ENCODE measurements at regions not wholly inside any gene's neighbourhood (a gene's known extent, or its start where the extent isn't known, plus 50 kb on each side); places are given as distances from the start of the nearest gene placed in this dataset.

DNA sequence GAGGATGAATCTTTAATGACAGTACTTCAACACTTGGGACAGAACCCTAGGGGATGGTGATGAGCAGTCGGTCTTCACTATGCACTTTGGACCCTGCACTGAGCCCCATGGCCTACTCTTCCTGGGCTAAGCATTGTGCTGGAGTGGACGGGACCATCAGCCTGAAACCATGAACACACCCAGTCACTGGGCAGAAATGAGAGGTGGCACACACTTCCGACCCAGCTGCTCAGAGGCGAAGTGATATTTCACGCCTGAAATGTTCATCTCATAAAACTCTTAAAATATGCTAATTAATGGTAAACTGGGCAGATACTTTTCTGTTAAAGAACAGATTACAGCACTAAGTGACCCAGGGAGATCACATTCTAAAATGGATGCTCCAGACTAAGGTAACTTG, 150.3 kb upstream of the NDUFV2 start:
- no peak for DNase-seq (ENCODE audit: low read depth in 4 of 6, low spot score in 6 of 6)
- Histone ChIP-seq H3K4me1 (ENCODE audit: control insufficient read depth, insufficient read depth, low read length) (peaks cover 6% of the 10 kb centered on the region), H3K36me3 (ENCODE audit: control insufficient read depth, insufficient read depth, low read length) (no peaks in the 10 kb centered on the region), H3K27me3 (ENCODE audit: control insufficient read depth, insufficient read depth, low read length) (no peaks in the 10 kb centered on the region), H3K4me3 (ENCODE audit: low read depth, low read length) (no peak overlapping the region), H3K27ac (ENCODE audit: low read depth, low read length) (no peak overlapping the region), H3K9me3 (ENCODE audit: control insufficient read depth, insufficient read depth, low read length) (no peaks in the 10 kb centered on the region)
- 83% methylated on average over 2 of the region's 5 CpGs for WGBS (ENCODE audit: insufficient coverage)

DNA sequence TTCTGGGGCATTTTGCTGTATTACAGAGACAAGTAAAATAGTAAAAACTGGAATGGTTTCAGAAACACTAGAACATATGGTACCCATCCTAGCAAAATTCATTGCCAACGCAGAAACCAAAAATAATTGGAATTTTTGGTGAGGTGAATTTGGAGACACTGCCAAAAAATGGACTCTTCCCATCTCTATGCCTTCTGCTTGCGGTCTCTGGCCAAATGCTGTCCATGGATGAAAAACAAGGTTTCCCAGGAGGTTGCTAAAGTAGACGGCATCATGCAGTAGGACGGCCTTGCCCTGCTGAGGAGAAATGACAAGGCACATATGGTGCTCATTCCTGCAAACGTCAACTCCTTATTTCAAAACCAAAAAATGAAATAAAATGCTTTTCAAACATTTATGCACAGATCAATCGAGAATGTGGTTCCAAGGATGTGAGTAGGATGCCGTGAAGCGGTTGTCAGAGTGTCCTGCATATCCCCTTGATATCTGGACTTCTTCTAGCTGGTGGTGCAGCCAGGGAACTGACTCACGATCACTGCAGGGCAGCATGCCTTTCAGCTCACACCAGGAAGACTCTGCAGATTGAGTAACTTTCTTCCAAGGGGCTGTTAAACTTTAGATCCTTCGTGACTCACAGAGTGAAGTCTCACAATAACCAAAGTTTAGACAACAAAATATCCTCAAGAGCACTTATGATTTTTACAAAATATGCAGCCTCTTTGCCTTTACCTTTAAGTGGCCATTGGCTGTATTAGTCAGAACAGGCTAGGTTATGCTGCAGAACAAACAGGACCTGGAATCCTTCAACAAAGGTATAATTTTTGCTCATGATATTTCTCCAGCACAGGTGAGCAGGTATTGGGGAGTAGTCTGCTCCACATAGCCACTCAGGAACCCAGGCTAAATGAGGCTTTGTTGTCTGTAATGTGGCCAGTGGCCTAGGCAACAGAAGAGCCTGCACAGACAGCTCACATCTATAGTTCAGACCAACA, 149.4 kb upstream of the NDUFV2 start:
- Histone ChIP-seq H3K4me3 (ENCODE audit: low read depth, low read length) (no peak overlapping the region), H3K27me3 (ENCODE audit: control insufficient read depth, insufficient read depth, low read length) (no peaks in the 10 kb centered on the region), H3K36me3 (ENCODE audit: control insufficient read depth, insufficient read depth, low read length) (no peaks in the 10 kb centered on the region), H3K9me3 (ENCODE audit: control insufficient read depth, insufficient read depth, low read length) (no peaks in the 10 kb centered on the region), H3K27ac (ENCODE audit: low read depth, low read length) (no peak overlapping the region), H3K4me1 (ENCODE audit: control insufficient read depth, insufficient read depth, low read length) (peaks cover 6% of the 10 kb centered on the region)
- 91% methylated on average over 6 of the region's 10 CpGs for WGBS (ENCODE audit: insufficient coverage)
- DNase-seq (ENCODE audit: low read depth in 4 of 6, low spot score in 6 of 6), result peak in 1 of 6 donors; percentile 77

DNA sequence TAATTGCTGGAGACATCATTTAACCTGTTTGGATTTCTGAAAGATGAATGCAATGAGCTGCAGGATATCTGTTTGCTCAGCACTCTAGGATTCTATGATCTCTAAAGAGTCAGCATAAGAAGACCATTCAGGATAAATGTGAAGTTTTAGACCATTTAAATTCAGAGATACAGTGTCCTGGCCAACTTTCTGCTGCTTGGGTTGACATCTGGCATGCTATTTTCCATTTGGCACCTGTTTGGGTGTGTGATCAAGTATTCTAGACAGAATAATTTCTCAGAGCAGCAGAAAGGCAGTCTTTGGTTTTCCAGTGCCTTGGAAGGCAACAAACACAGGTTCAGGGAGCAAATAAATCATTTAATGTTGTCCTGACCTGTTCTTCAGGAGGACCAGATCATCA, 144.8 kb upstream of the NDUFV2 start:
- H3K27ac ChIP-seq (ENCODE audit: low read depth, low read length), result no peak overlapping the region
- no peaks in the 10 kb centered on the region for H3K36me3 ChIP-seq (ENCODE audit: control insufficient read depth, insufficient read depth, low read length)
- peaks cover 2% of the 10 kb centered on the region for H3K4me1 ChIP-seq (ENCODE audit: control insufficient read depth, insufficient read depth, low read length)
- peak in 1 of 6 donors; percentile 24 for DNase-seq (ENCODE audit: low read depth in 4 of 6, low spot score in 6 of 6)
- no peak overlapping the region for H3K4me3 ChIP-seq (ENCODE audit: low read depth, low read length)
- H3K27me3 ChIP-seq (ENCODE audit: control insufficient read depth, insufficient read depth, low read length), result no peaks in the 10 kb centered on the region
- H3K9me3 ChIP-seq (ENCODE audit: control insufficient read depth, insufficient read depth, low read length), result no peaks in the 10 kb centered on the region

DNA sequence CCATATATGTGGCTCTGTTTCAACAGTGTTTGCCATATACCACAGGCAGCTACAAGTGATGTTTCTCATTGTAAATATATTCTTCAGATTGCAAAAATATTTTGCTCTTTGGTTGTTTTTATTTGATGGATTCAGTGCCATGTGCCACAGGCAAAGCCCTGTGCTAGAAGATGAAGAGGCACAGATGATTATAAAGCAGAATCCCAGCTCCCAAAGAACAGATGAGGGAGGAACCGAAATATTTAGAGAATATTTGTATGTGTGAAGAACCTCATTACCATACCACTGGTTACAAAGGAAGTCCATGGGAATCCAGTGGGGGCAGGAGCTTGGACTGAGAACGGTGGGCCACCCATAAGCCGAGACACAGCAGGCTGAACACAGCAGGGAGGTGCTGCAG, 143.8 kb upstream of the NDUFV2 start:
- H3K4me1 ChIP-seq (ENCODE audit: control insufficient read depth, insufficient read depth, low read length), result peaks cover 7% of the 10 kb centered on the region
- no peak overlapping the region for H3K4me3 ChIP-seq (ENCODE audit: low read depth, low read length)
- no peak overlapping the region for H3K27ac ChIP-seq (ENCODE audit: low read depth, low read length)
- no peaks in the 10 kb centered on the region for H3K9me3 ChIP-seq (ENCODE audit: control insufficient read depth, insufficient read depth, low read length)
- no peaks in the 10 kb centered on the region for H3K36me3 ChIP-seq (ENCODE audit: control insufficient read depth, insufficient read depth, low read length)
- no peak for DNase-seq (ENCODE audit: low read depth in 4 of 6, low spot score in 6 of 6)
- no peaks in the 10 kb centered on the region for H3K27me3 ChIP-seq (ENCODE audit: control insufficient read depth, insufficient read depth, low read length)
- WGBS (ENCODE audit: insufficient coverage), result 60% methylated on average over 1 of the region's 3 CpGs

DNA sequence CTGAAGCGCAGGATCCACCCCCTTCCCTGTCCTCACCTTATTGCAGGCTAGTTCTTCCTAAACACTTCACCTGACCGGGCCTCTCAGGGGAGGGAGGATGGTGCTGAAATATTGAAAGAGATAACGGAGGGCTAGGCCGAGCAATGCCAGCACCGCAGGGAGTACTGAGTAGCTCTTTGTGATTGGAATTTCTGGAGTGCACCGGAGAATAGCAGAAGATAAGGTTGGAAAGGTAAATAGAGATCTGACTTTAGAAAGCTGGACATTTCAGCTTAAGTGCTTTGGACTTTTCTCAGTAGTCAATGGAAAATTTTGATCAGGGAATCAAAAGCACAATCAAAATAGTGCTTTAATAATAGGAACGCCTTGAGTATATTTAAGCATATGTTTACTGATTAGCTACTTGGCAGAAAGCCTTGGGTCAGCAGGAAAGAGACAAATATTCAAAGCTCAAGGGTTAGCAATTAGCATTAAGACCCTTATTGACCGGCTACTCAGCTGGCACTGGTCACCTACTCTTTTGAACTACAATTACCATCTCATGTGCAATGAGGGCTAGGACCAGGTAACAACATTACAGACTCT, 142.9 kb upstream of the NDUFV2 start:
- H3K4me3 ChIP-seq (ENCODE audit: low read depth, low read length), result no peak overlapping the region
- H3K27me3 ChIP-seq (ENCODE audit: control insufficient read depth, insufficient read depth, low read length), result no peaks in the 10 kb centered on the region
- H3K4me1 ChIP-seq (ENCODE audit: control insufficient read depth, insufficient read depth, low read length), result peaks cover 7% of the 10 kb centered on the region
- no peaks in the 10 kb centered on the region for H3K36me3 ChIP-seq (ENCODE audit: control insufficient read depth, insufficient read depth, low read length)
- H3K9me3 ChIP-seq (ENCODE audit: control insufficient read depth, insufficient read depth, low read length), result no peaks in the 10 kb centered on the region
- WGBS (ENCODE audit: insufficient coverage), result 58% methylated on average over 5 of the region's 8 CpGs
- DNase-seq (ENCODE audit: low read depth in 4 of 6, low spot score in 6 of 6), result no peak
- no peak overlapping the region for H3K27ac ChIP-seq (ENCODE audit: low read depth, low read length)

DNA sequence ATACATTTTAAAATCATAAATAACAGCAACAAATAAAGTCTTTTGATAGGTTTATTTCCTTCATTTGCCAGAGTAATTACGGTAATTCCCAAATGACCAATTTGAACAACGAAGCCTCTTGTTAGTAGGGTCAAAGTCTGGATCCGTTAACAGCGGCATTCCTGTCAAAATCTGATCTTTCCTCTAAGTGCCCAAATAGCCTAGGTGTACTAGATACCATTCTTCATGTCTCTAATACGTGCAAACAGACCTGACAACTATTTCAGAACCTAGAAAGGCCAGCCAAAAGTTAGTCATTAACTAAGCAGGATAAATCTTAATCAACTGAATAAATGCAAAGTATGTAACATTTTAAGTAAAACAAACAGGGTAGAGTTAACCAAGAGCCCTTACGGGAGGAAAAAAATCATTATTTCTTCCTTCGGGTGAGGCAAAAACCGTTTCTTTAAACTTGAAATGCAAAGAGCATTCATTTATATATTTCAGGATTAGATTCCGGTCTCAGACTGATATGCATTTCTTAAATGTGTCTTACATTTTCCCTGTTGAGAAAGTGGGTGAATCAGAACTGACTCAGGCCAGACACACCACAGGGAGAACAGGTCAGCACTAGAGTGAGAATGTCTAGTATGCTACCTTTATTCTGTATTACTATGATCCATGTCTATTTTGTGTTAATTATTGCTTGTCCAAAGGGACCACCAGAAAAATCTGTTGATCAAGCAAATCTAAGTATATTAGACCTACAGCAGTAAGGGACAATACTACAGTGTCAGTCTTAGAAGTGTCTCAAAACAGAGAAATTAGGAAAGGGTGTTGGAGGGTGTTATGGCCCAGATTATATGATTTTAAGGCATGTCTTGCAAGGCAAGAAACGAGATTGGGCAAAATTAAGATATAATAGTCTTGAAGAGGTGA, 141.5 kb upstream of the NDUFV2 start:
- no peaks in the 10 kb centered on the region for H3K36me3 ChIP-seq (ENCODE audit: control insufficient read depth, insufficient read depth, low read length)
- no peak overlapping the region for H3K27ac ChIP-seq (ENCODE audit: low read depth, low read length)
- no peaks in the 10 kb centered on the region for H3K27me3 ChIP-seq (ENCODE audit: control insufficient read depth, insufficient read depth, low read length)
- H3K4me1 ChIP-seq (ENCODE audit: control insufficient read depth, insufficient read depth, low read length), result peaks cover 7% of the 10 kb centered on the region
- H3K4me3 ChIP-seq (ENCODE audit: low read depth, low read length), result no peak overlapping the region
- peak in 1 of 6 donors; percentile 39 for DNase-seq (ENCODE audit: low read depth in 4 of 6, low spot score in 6 of 6)
- WGBS (ENCODE audit: insufficient coverage), result no CpG with 5 or more reads among the region's 10 CpGs
- H3K9me3 ChIP-seq (ENCODE audit: control insufficient read depth, insufficient read depth, low read length), result no peaks in the 10 kb centered on the region

DNA sequence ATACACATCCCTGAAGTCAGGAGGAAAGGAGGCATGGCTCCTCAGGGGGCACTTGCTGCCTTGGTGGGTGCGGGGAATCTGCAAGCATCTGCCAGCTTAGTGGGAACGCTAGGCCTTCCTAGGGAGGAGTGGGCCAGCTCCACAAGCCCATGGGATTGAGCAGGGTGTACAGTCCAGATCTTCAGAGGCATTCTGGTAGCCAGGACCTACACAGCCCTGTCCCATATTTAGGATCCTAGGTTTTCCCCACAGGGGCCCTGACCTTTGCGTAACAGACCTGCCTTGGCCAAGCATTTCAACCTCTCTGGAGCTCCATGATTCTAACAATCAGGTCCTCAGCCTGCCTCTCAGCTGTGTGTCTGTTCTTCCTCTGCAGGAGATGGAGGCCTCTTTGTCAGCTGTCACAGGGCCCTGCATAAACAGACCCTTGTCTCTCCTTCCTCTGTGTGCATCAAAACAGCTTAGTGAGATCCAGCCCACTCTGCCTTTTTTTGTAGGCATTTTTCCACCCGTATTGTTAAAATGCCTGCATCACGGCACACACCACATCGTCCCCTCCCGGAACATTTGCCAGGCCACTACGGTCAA, 140.2 kb upstream of the NDUFV2 start:
- DNase-seq (ENCODE audit: low read depth in 4 of 6, low spot score in 6 of 6), result peak in 2 of 6 donors; percentile 13 to 35
- Histone ChIP-seq H3K36me3 (ENCODE audit: control insufficient read depth, insufficient read depth, low read length) (no peaks in the 10 kb centered on the region), H3K27ac (ENCODE audit: low read depth, low read length) (no peak overlapping the region), H3K4me1 (ENCODE audit: control insufficient read depth, insufficient read depth, low read length) (peaks cover 7% of the 10 kb centered on the region), H3K27me3 (ENCODE audit: control insufficient read depth, insufficient read depth, low read length) (no peaks in the 10 kb centered on the region), H3K4me3 (ENCODE audit: low read depth, low read length) (no peak overlapping the region), H3K9me3 (ENCODE audit: control insufficient read depth, insufficient read depth, low read length) (no peaks in the 10 kb centered on the region)
- 85% methylated on average over 7 of the region's 8 CpGs for WGBS (ENCODE audit: insufficient coverage)

DNA sequence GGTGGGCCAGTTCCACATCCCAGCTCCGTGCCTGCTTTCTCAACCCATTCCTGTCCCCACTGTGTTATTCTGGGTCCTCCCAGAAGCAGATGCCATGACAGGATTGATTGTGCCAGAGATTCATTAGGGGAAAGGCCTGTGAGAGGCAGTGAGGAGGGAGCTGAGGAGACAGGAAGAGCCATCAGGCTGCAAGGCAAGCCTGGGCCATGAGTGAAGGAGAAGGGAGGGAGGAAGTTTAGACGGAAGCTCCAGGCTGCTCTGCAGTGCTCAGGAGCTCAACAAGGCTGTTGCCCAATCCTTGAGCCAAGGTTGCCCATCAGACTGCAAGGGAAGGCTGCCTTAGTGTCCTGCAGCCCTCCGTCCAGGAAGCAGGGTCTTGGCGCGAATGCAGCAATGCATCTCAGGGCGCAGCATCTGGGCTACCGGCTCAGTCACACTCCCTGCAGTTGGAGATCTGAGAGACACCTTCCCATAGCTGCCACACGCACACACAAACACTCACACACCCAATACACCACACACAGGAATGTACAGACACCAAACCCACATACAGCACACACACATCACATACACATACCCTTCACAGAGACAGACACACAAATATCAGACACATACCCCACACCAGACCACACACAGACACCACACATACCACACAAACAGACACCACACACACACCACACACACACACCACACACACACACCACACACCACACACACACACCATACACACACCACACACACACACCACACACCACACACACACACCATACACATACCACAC, 139.5 kb upstream of the NDUFV2 start:
- H3K9me3 ChIP-seq (ENCODE audit: control insufficient read depth, insufficient read depth, low read length), result no peaks in the 10 kb centered on the region
- WGBS (ENCODE audit: insufficient coverage), result 83% methylated on average over 7 of the region's 8 CpGs
- H3K27ac ChIP-seq (ENCODE audit: low read depth, low read length), result no peak overlapping the region
- no peaks in the 10 kb centered on the region for H3K27me3 ChIP-seq (ENCODE audit: control insufficient read depth, insufficient read depth, low read length)
- H3K4me1 ChIP-seq (ENCODE audit: control insufficient read depth, insufficient read depth, low read length), result peaks cover 7% of the 10 kb centered on the region
- no peak overlapping the region for H3K4me3 ChIP-seq (ENCODE audit: low read depth, low read length)
- no peak for DNase-seq (ENCODE audit: low read depth in 4 of 6, low spot score in 6 of 6)
- no peaks in the 10 kb centered on the region for H3K36me3 ChIP-seq (ENCODE audit: control insufficient read depth, insufficient read depth, low read length)

DNA sequence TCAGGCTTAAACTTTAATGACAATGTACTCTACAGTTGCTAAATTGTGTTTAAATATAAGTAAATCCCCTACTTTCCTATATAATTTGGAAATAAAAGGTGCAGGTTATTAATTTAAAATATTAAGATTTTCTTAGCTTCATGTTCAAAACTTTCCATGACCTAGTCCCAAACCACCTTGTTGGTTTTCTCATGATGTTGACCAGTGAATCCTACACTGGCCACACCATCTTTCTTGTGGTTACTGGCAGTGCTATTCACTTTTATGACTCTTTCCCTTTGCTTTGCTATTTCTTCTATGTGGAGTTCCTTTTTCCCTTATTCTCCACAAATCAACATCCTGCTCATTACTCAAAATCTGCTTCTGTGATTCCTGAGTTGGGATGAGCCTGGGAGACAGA, 138.6 kb upstream of the NDUFV2 start:
- no peak overlapping the region for H3K27ac ChIP-seq (ENCODE audit: low read depth, low read length)
- no peaks in the 10 kb centered on the region for H3K9me3 ChIP-seq (ENCODE audit: control insufficient read depth, insufficient read depth, low read length)
- DNase-seq (ENCODE audit: low read depth in 4 of 6, low spot score in 6 of 6), result no peak
- H3K36me3 ChIP-seq (ENCODE audit: control insufficient read depth, insufficient read depth, low read length), result no peaks in the 10 kb centered on the region
- H3K4me3 ChIP-seq (ENCODE audit: low read depth, low read length), result no peak overlapping the region
- H3K27me3 ChIP-seq (ENCODE audit: control insufficient read depth, insufficient read depth, low read length), result no peaks in the 10 kb centered on the region
- peaks cover 7% of the 10 kb centered on the region for H3K4me1 ChIP-seq (ENCODE audit: control insufficient read depth, insufficient read depth, low read length)

Data from spinal cord (tissue), 9 donors.